Skeletal muscle cell (primary cell): ENCODE measurements at regions not wholly inside any gene's neighbourhood (a gene's known extent, or its start where the extent isn't known, plus 50 kb on each side); places are given as distances from the start of the nearest gene placed in this dataset.
A peak's percentile ranks its signal among the peaks of the same experiment; 100 is the strongest.

Experiments
- DNase-seq: peaks from one replicate; pipeline ENCODE4 v3.0.0-alpha.2; 2010; ENCODE audit warnings: low read depth
- H3K4me3 ChIP-seq: 2 replicates; pipeline ENCODE4 v1.5.1; 2011; ENCODE audit warnings: low read depth, mild to moderate bottlenecking, control low read depth, low read length, moderate library complexity

GRCh38 chr2:220320326-220320725 lies 692.9 kb downstream of the SLC4A3 start:
- no peak for DNase-seq
- no peak overlapping the region for H3K4me3 ChIP-seq

- no peak for DNase-seq
- H3K4me3 ChIP-seq, result no peak overlapping the region
These were observed 705.5 kb downstream of the SLC4A3 start for GRCh38 chr2:220332886-220333285.

GRCh38 chr2:220334210-220334609 lies 706.8 kb downstream of the SLC4A3 start:
- DNase-seq, result no peak
- no peak overlapping the region for H3K4me3 ChIP-seq

GRCh38 chr2:220334871-220335590 lies 707.6 kb downstream of the SLC4A3 start:
- no peak for DNase-seq
- no peak overlapping the region for H3K4me3 ChIP-seq

- no peak for DNase-seq
- H3K4me3 ChIP-seq, result no peak overlapping the region
These were observed 708.1 kb downstream of the SLC4A3 start for GRCh38 chr2:220335591-220335915.

- H3K4me3 ChIP-seq, result no peak overlapping the region
- DNase-seq, result no peak
These were observed 709.3 kb downstream of the SLC4A3 start for GRCh38 chr2:220336771-220337170.

- no peak overlapping the region for H3K4me3 ChIP-seq
- no peak for DNase-seq
These were observed 710.4 kb downstream of the SLC4A3 start for GRCh38 chr2:220337611-220338440.

- H3K4me3 ChIP-seq, result no peak overlapping the region
- no peak for DNase-seq
These were observed 713.6 kb downstream of the SLC4A3 start for GRCh38 chr2:220341014-220341413.

- DNase-seq, result no peak
- H3K4me3 ChIP-seq, result no peak overlapping the region
These were observed 719.5 kb downstream of the SLC4A3 start for GRCh38 chr2:220346919-220347318.

GRCh38 chr2:220347626-220348025 lies 720.2 kb downstream of the SLC4A3 start:
- no peak for DNase-seq
- H3K4me3 ChIP-seq, result no peak overlapping the region

GRCh38 chr2:220348206-220348605 lies 720.8 kb downstream of the SLC4A3 start:
- H3K4me3 ChIP-seq, result no peak overlapping the region
- DNase-seq, result no peak

- H3K4me3 ChIP-seq, result no peak overlapping the region
- no peak for DNase-seq
These were observed 726.5 kb downstream of the SLC4A3 start for GRCh38 chr2:220353897-220354296.

- DNase-seq, result no peak
- no peak overlapping the region for H3K4me3 ChIP-seq
These were observed 728.6 kb downstream of the SLC4A3 start for GRCh38 chr2:220356076-220356475.

GRCh38 chr2:220365023-220365422 lies 737.6 kb downstream of the SLC4A3 start:
- peak; percentile 22 for DNase-seq
- no peak overlapping the region for H3K4me3 ChIP-seq

GRCh38 chr2:220366765-220367164 lies 739.3 kb downstream of the SLC4A3 start:
- no peak overlapping the region for H3K4me3 ChIP-seq
- DNase-seq, result no peak

- H3K4me3 ChIP-seq, result no peak overlapping the region
These were observed 743.3 kb downstream of the SLC4A3 start for GRCh38 chr2:220370764-220371163.

GRCh38 chr2:220371211-220371610 lies 743.8 kb downstream of the SLC4A3 start:
- no peak overlapping the region for H3K4me3 ChIP-seq
- DNase-seq, result no peak

More at GRCh38 chr2:220370764-220371163, 743.3 kb downstream of the SLC4A3 start:
- no peak for DNase-seq

- peak; percentile 14 for DNase-seq
These were observed 746.4 kb downstream of the SLC4A3 start for GRCh38 chr2:220373878-220374277.

GRCh38 chr2:220374282-220374681 lies 746.9 kb downstream of the SLC4A3 start:
- no peak overlapping the region for H3K4me3 ChIP-seq
- no peak for DNase-seq

More at GRCh38 chr2:220373878-220374277, 746.4 kb downstream of the SLC4A3 start:
- H3K4me3 ChIP-seq, result no peak overlapping the region

- no peak for DNase-seq
- H3K4me3 ChIP-seq, result no peak overlapping the region
These were observed 750.2 kb downstream of the SLC4A3 start for GRCh38 chr2:220377482-220378155.
